Uterus (tissue), 2 donors: ENCODE measurements at regions not wholly inside any gene's neighbourhood (a gene's known extent, or its start where the extent isn't known, plus 50 kb on each side); places are given as distances from the start of the nearest gene placed in this dataset.

ENCODE experiments used
- POLR2A ChIP-seq, 2 donors: fragments of 450-650 bp; IDR thresholded peaks; one replicate each; pipeline ENCODE4 v1.6.1; 2016; ENCODE audit warnings: antibody characterized with exemption in 2 of 2, mild to moderate bottlenecking in 1 of 2, moderate library complexity in 1 of 2
- TF ChIP-seq, protein P1 (sequence below), 4 experiments: fragments of 200-600 bp in 2 of 4; fragments of 450-650 bp in 2 of 4; sonication (generic) in 2 of 4; IDR thresholded peaks; one replicate each; pipeline ENCODE4 v1.5.1; 2016 to 2019; ENCODE audit warnings: antibody characterized with exemption in 4 of 4, mild to moderate bottlenecking in 2 of 4, moderate library complexity in 1 of 4

DNA sequence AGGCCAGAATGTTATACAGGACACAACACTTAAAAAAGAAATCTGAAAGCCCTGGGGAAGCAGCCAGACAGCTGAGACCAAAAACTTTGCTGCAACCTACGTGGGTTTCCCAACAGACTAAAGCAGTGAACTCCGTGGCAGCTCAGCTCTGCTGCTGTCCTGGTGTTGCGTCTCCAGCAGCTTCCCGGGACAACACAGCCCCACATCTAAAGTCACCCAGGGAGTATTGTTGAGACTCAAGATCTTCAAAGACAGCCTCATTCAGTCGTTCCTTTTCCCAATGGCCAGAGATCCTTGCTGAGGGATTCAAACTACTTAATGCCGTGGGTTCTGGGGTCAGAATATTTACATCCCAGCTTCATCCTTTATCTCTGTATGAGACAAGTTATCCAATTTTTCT lies 125.8 kb downstream of the MED10 start:
- TF ChIP-seq, protein P1, sequence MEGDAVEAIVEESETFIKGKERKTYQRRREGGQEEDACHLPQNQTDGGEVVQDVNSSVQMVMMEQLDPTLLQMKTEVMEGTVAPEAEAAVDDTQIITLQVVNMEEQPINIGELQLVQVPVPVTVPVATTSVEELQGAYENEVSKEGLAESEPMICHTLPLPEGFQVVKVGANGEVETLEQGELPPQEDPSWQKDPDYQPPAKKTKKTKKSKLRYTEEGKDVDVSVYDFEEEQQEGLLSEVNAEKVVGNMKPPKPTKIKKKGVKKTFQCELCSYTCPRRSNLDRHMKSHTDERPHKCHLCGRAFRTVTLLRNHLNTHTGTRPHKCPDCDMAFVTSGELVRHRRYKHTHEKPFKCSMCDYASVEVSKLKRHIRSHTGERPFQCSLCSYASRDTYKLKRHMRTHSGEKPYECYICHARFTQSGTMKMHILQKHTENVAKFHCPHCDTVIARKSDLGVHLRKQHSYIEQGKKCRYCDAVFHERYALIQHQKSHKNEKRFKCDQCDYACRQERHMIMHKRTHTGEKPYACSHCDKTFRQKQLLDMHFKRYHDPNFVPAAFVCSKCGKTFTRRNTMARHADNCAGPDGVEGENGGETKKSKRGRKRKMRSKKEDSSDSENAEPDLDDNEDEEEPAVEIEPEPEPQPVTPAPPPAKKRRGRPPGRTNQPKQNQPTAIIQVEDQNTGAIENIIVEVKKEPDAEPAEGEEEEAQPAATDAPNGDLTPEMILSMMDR (IDR thresholded peaks at IDR 0.05) = no peak
- TF ChIP-seq POLR2A (IDR thresholded peaks at IDR 0.05) = no peak
